GM10266 (cell line): ENCODE measurements at regions not wholly inside any gene's neighbourhood (a gene's known extent, or its start where the extent isn't known, plus 50 kb on each side); places are given as distances from the start of the nearest gene placed in this dataset.

Experiments
- DNase-seq: peaks from one replicate; pipeline ENCODE4 v3.0.0; 2012; ENCODE audit errors: extremely low spot score
- CTCF ChIP-seq: IDR thresholded peaks from 2 replicates; pipeline ENCODE4 v1.5.1; 2012; ENCODE audit warnings: mild to moderate bottlenecking, low read depth; ENCODE audit not compliant: control insufficient read depth, insufficient read depth; ENCODE audit errors: missing control alignments

GRCh38 chr13:103437651-103438050 is 371.4 kb upstream of the SLC10A2 start:
- DNase-seq = no peak
- TF ChIP-seq CTCF = no peak

- no peak for DNase-seq
Observed at GRCh38 chr13:103436057-103436654, 369.9 kb upstream of the SLC10A2 start.

GRCh38 chr13:103431856-103432255 is 365.6 kb upstream of the SLC10A2 start:
- TF ChIP-seq CTCF = no peak
- DNase-seq = no peak

More at GRCh38 chr13:103436057-103436654, 369.9 kb upstream of the SLC10A2 start:
- no peak for TF ChIP-seq CTCF

GRCh38 chr13:103430368-103430767 is 364.2 kb upstream of the SLC10A2 start:
- DNase-seq = no peak
- no peak for TF ChIP-seq CTCF

GRCh38 chr13:103410002-103410401 is 343.8 kb upstream of the SLC10A2 start:
- TF ChIP-seq CTCF = no peak
- DNase-seq = no peak

GRCh38 chr13:103406967-103407366 is 340.8 kb upstream of the SLC10A2 start:
- no peak for TF ChIP-seq CTCF

GRCh38 chr13:103405297-103405696 is 339.1 kb upstream of the SLC10A2 start:
- no peak for TF ChIP-seq CTCF
- no peak for DNase-seq

More at GRCh38 chr13:103406967-103407366, 340.8 kb upstream of the SLC10A2 start:
- DNase-seq = no peak
